Naive thymus-derived CD8-positive, alpha-beta T cell (primary cell): ENCODE measurements at regions not wholly inside any gene's neighbourhood (a gene's known extent, or its start where the extent isn't known, plus 50 kb on each side); places are given as distances from the start of the nearest gene placed in this dataset.
"Not testable (repeated sequence)": the region's sequence is repeated elsewhere in the genome, so short reads cannot be mapped to it uniquely, and the experiment has no call there.

Source experiments
- ATAC-seq, 2 donors: fragments of 150-1000 bp; cut with Tn5 transposase in 1 of 2; sonication (Bioruptor Pico), chemical (Tn5 transposase) in 1 of 2; 1 replicate in 1 of 2; 2 replicates in 1 of 2; pipeline ENCODE4 v1.10.0; 2021; ENCODE audit warnings: mild to moderate bottlenecking in 2 of 2, moderate library complexity in 2 of 2
- POLR2A ChIA-PET: fragments of 350-600 bp; sonication (Branson Sonifier 250); formaldehyde crosslinking; loops from one replicate; lab custom pipeline; 2021; ENCODE audit warnings: antibody characterized with exemption; lab: Charles Lee
- DNase-seq, 10 donors: peaks; one replicate each; pipeline versions ENCODE4 v3.0.0 to v3.0.0-alpha.2; 2020 to 2022
- H3K27ac Mint-ChIP-seq, 10 donors: one replicate each; pipeline ENCODE4 v1.8.0; 2020 to 2022; ENCODE audit warnings: mild to moderate bottlenecking in 10 of 10, mixed read lengths in 10 of 10, moderate library complexity in 4 of 10, inconsistent platforms in 1 of 10
- H3K27me3 Mint-ChIP-seq, 5 donors: one replicate each; pipeline ENCODE4 v1.8.0; 2021 to 2022; ENCODE audit warnings: mixed read lengths in 5 of 5
- H3K36me3 Mint-ChIP-seq, 3 donors: one replicate each; pipeline ENCODE4 v1.8.0; 2020 to 2022; ENCODE audit warnings: mixed read lengths in 3 of 3, mild to moderate bottlenecking in 2 of 3, inconsistent platforms in 1 of 3
- H3K4me1 Mint-ChIP-seq, 4 donors: one replicate each; pipeline ENCODE4 v1.8.0; 2021 to 2022; ENCODE audit warnings: mixed read lengths in 4 of 4
- H3K4me3 Mint-ChIP-seq, 10 donors: one replicate each; pipeline ENCODE4 v1.8.0; 2020 to 2022; ENCODE audit warnings: mild to moderate bottlenecking in 10 of 10, mixed read lengths in 10 of 10, moderate library complexity in 6 of 10, inconsistent platforms in 1 of 10
- H3K9me3 Mint-ChIP-seq, 9 donors: one replicate each; pipeline ENCODE4 v1.8.0; 2020 to 2022; ENCODE audit warnings: mixed read lengths in 9 of 9, mild to moderate bottlenecking in 3 of 9, inconsistent platforms in 1 of 9, moderate library complexity in 1 of 9

- no peaks in the 10 kb centered on the region for H3K36me3 Mint-ChIP-seq
- H3K9me3 Mint-ChIP-seq = peaks cover 0 to 2% (median 0%) of the 10 kb centered on the region in 9 donors
- POLR2A ChIA-PET = no interaction called here
- peaks cover 0 to 31% (median 13%) of the 10 kb centered on the region in 5 donors for H3K27me3 Mint-ChIP-seq
- no peak overlapping the region for H3K4me3 Mint-ChIP-seq
- no peak overlapping the region for H3K27ac Mint-ChIP-seq
- ATAC-seq (no peak), DNase-seq (peak in 1 of 10 donors; percentile 11)
- H3K4me1 Mint-ChIP-seq = peaks cover 0 to 3% (median 0%) of the 10 kb centered on the region in 4 donors
Measured at GRCh38 chr3:13142552-13143380, 69.5 kb upstream of the IQSEC1 start.

DNA sequence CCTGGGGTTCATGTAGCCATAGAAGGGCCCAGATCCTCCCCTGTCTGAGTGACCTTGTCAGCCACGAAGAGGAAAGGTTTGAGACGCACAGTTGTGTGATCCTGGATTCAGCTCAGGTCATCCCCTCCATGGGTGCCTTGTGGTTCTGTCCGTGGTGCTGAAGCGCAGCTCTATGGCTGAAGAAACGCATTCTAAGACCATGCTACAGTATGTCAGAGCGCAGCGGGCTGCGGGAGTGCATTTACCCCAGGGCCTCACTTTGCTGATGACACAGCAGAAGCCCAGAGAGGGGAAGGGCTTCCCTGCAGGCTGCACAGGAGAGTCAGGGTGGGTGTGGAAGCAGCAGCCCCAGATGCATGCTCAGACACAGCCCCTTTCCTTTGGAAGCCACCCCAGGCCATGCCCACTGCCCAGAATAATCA, 68.8 kb upstream of the IQSEC1 start:
- ATAC-seq (no peak), DNase-seq (peak in 3 of 10 donors; percentile 7 to 60 (median 10))
- H3K4me3 Mint-ChIP-seq = no peak overlapping the region
- peaks cover 0 to 31% (median 13%) of the 10 kb centered on the region in 5 donors for H3K27me3 Mint-ChIP-seq
- H3K9me3 Mint-ChIP-seq = peaks cover 0 to 2% (median 0%) of the 10 kb centered on the region in 9 donors
- H3K4me1 Mint-ChIP-seq = peaks cover 0 to 3% (median 0%) of the 10 kb centered on the region in 4 donors
- POLR2A ChIA-PET = no interaction called here
- no peak overlapping the region for H3K27ac Mint-ChIP-seq
- no peaks in the 10 kb centered on the region for H3K36me3 Mint-ChIP-seq

DNA sequence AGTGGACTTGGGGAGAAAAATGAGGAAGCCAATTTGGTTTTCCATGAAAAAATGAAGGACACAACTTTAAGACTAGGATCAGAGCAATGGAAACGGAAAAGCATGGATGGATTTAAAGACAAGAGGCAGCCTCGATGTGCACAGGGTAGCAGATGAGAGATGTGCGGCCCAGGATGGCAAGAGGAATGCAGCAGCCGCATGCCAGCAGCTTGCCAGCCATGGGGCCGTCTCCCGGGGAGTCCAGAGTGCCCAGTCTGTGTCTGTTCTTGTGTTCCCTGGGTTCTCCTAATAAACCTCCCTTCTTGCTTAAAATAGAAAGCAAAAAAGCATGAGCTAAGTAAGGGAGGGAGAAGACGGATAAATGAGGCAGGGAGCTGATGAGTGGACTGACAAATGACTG, 68.0 kb upstream of the IQSEC1 start:
- no peak overlapping the region for H3K4me3 Mint-ChIP-seq
- peaks cover 0 to 31% (median 13%) of the 10 kb centered on the region in 5 donors for H3K27me3 Mint-ChIP-seq
- ATAC-seq (no peak), DNase-seq (no peak)
- H3K4me1 Mint-ChIP-seq = peaks cover 0 to 3% (median 2%) of the 10 kb centered on the region in 4 donors
- POLR2A ChIA-PET = no interaction called here
- peak overlapping the region in 1 of 10 donors; percentile 81 for H3K27ac Mint-ChIP-seq
- no peaks in the 10 kb centered on the region for H3K36me3 Mint-ChIP-seq
- H3K9me3 Mint-ChIP-seq = peaks cover 0 to 2% (median 0%) of the 10 kb centered on the region in 9 donors

- DNase-seq (peak in 1 of 10 donors; percentile 45), ATAC-seq (no peak)
- no peak overlapping the region for H3K4me3 Mint-ChIP-seq
- POLR2A ChIA-PET = no interaction called here
- H3K27me3 Mint-ChIP-seq = peaks cover 0 to 31% (median 13%) of the 10 kb centered on the region in 5 donors
- no peaks in the 10 kb centered on the region for H3K36me3 Mint-ChIP-seq
- H3K27ac Mint-ChIP-seq = no peak overlapping the region
- peaks cover 0 to 2% (median 0%) of the 10 kb centered on the region in 9 donors for H3K9me3 Mint-ChIP-seq
- H3K4me1 Mint-ChIP-seq = peaks cover 0 to 3% (median 2%) of the 10 kb centered on the region in 4 donors
Measured at GRCh38 chr3:13140596-13140995, 67.4 kb upstream of the IQSEC1 start.

DNA sequence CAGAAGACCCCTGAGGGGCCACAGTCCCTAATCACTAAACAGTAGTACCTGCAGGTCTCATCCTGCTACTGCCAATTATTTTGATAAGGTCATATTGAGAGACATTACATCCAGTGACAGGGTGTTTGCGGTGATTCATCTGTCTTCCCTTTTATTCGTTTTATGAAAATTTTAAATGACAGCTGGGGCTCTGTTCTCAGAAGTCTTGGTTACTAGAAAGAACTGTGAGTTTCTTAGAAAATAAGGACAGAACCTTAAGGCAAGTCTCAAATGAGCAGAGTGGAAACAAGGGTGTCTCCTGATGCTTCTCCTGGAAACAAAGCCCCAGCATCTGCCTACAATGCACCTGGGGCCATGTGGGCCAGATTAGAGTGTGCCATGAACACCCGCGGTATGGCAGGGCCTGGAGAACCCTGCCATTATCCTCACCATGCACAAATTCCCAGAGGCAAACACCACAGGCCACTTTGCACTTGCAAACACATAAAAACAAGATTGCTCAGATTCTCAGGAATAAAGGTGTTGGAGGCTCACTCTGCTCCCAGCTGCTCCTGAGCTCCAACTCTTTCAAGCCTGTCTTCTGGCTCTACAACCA, 66.3 kb upstream of the IQSEC1 start:
- Mint-ChIP-seq H3K4me3 (no peak overlapping the region), H3K4me1 (peaks cover 0 to 3% (median 2%) of the 10 kb centered on the region in 4 donors), H3K36me3 (no peaks in the 10 kb centered on the region), H3K9me3 (peaks cover 0 to 2% (median 0%) of the 10 kb centered on the region in 9 donors), H3K27ac (no peak overlapping the region), H3K27me3 (peaks cover 0 to 31% (median 13%) of the 10 kb centered on the region in 5 donors)
- POLR2A ChIA-PET = no interaction called here
- no peak for DNase-seq
- ATAC-seq = no peak

DNA sequence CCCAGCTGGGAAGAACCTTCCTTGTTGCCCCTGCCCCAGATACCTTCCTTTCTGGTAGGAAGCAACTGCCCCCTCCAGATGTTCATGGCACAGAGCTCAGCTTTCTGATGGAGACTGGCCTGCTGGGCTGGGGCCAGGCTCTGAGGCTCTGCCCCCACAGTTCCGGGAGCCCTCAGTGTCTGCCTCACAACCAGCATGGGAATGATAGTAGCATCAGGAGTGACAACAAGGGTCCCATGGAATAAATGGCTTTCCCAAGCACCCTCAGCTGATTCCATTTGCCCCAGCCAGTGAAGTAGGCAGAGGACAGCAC, 65.6 kb upstream of the IQSEC1 start:
- DNase-seq (no peak), ATAC-seq (no peak)
- POLR2A ChIA-PET = no interaction called here
- Mint-ChIP-seq H3K36me3 (no peaks in the 10 kb centered on the region), H3K4me3 (no peak overlapping the region), H3K27me3 (peaks cover 0 to 31% (median 13%) of the 10 kb centered on the region in 5 donors), H3K27ac (no peak overlapping the region), H3K9me3 (peaks cover 0 to 2% (median 0%) of the 10 kb centered on the region in 9 donors), H3K4me1 (peaks cover 0 to 3% (median 2%) of the 10 kb centered on the region in 4 donors)

- POLR2A ChIA-PET = no interaction called here
- H3K27ac Mint-ChIP-seq = no peak overlapping the region
- H3K9me3 Mint-ChIP-seq = peaks cover 0 to 2% (median 0%) of the 10 kb centered on the region in 9 donors
- DNase-seq (peak in 1 of 10 donors; percentile 50), ATAC-seq (no peak)
- H3K27me3 Mint-ChIP-seq = peaks cover 0 to 31% (median 13%) of the 10 kb centered on the region in 5 donors
- peaks cover 0 to 7% (median 2%) of the 10 kb centered on the region in 4 donors for H3K4me1 Mint-ChIP-seq
- H3K36me3 Mint-ChIP-seq = no peaks in the 10 kb centered on the region
- H3K4me3 Mint-ChIP-seq = no peak overlapping the region
Measured at GRCh38 chr3:13137941-13138832, 65.0 kb upstream of the IQSEC1 start.

DNA sequence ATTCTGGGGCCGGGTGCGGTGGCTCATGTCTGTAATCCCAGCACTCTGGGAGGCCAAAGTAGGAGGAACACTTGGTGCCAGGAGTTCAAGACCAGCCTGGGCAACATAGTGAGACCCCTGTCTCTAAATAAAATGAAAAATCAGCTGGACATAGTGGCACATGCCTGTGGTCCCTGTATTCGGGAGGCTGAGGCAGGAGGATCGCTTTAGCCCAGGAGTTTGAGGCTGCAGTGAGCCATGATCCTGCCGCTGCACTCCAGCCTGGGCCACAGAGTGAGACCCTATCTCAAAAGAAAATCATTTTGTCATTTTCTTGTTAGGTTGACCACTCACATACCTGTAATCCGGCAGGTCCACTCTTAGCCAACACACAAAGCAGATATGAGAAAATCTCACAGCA, 63.6 kb upstream of the IQSEC1 start:
- ATAC-seq, H3K27ac Mint-ChIP-seq, H3K36me3 Mint-ChIP-seq, H3K4me3 Mint-ChIP-seq, DNase-seq, POLR2A ChIA-PET, H3K9me3 Mint-ChIP-seq: not testable (repeated sequence)
- Mint-ChIP-seq H3K27me3 (peaks cover 0 to 20% (median 11%) of the 10 kb centered on the region in 5 donors), H3K4me1 (peaks cover 7 to 16% (median 8%) of the 10 kb centered on the region in 4 donors)

- ATAC-seq (no peak), DNase-seq (peak in 1 of 10 donors; percentile 15)
- POLR2A ChIA-PET = no interaction called here
- no peak overlapping the region for H3K4me3 Mint-ChIP-seq
- H3K4me1 Mint-ChIP-seq = peaks cover 7 to 16% (median 8%) of the 10 kb centered on the region in 4 donors
- no peak overlapping the region for H3K27ac Mint-ChIP-seq
- peaks cover 0 to 2% (median 0%) of the 10 kb centered on the region in 9 donors for H3K9me3 Mint-ChIP-seq
- peaks cover 0 to 16% (median 11%) of the 10 kb centered on the region in 5 donors for H3K27me3 Mint-ChIP-seq
- no peaks in the 10 kb centered on the region for H3K36me3 Mint-ChIP-seq
Measured at GRCh38 chr3:13136426-13136825, 63.2 kb upstream of the IQSEC1 start.

- peaks cover 0 to 11% (median 7%) of the 10 kb centered on the region in 5 donors for H3K27me3 Mint-ChIP-seq
- POLR2A ChIA-PET = no interaction called here
- H3K27ac Mint-ChIP-seq = peak overlapping the region in 1 of 10 donors; percentile 15
- ATAC-seq = no peak
- H3K9me3 Mint-ChIP-seq = no peaks in the 10 kb centered on the region
- peak in 1 of 10 donors; percentile 58 for DNase-seq
- H3K36me3 Mint-ChIP-seq = no peaks in the 10 kb centered on the region
- H3K4me1 Mint-ChIP-seq = peaks cover 7 to 16% (median 8%) of the 10 kb centered on the region in 4 donors
- no peak overlapping the region for H3K4me3 Mint-ChIP-seq
Measured at GRCh38 chr3:13135811-13136321, 62.6 kb upstream of the IQSEC1 start.

GRCh38 chr3:13135251-13135810, 62.1 kb upstream of the IQSEC1 start:
- DNase-seq (peak in 1 of 10 donors; percentile 51), ATAC-seq (no peak)
- no peak overlapping the region for H3K4me3 Mint-ChIP-seq
- no peaks in the 10 kb centered on the region for H3K36me3 Mint-ChIP-seq
- H3K9me3 Mint-ChIP-seq = no peaks in the 10 kb centered on the region
- POLR2A ChIA-PET = no interaction called here
- H3K27me3 Mint-ChIP-seq = peaks cover 0 to 9% (median 4%) of the 10 kb centered on the region in 5 donors
- H3K27ac Mint-ChIP-seq = no peak overlapping the region
- H3K4me1 Mint-ChIP-seq = peaks cover 7 to 16% (median 8%) of the 10 kb centered on the region in 4 donors

GRCh38 chr3:13134879-13135206, 61.6 kb upstream of the IQSEC1 start:
- Mint-ChIP-seq H3K4me3 (no peak overlapping the region), H3K27ac (no peak overlapping the region), H3K27me3 (peaks cover 0 to 4% (median 0%) of the 10 kb centered on the region in 5 donors), H3K9me3 (no peaks in the 10 kb centered on the region), H3K4me1 (peaks cover 5 to 16% (median 7%) of the 10 kb centered on the region in 4 donors), H3K36me3 (no peaks in the 10 kb centered on the region)
- ATAC-seq (no peak), DNase-seq (peak in 1 of 10 donors; percentile 48)
- POLR2A ChIA-PET = no interaction called here
